Esophagus (tissue), 2 donors: ENCODE measurements at regions not wholly inside any gene's neighbourhood (a gene's known extent, or its start where the extent isn't known, plus 50 kb on each side); places are given as distances from the start of the nearest gene placed in this dataset.
"Not testable (repeated sequence)": the region's sequence is repeated elsewhere in the genome, so short reads cannot be mapped to it uniquely, and the experiment has no call there.

Experiments
- H3K27ac ChIP-seq, 2 donors: one replicate each; pipeline ENCODE4 v1.5.1; 2013; ENCODE audit warnings: low read depth in 2 of 2, mild to moderate bottlenecking in 2 of 2, inconsistent platforms in 1 of 2, low read length in 1 of 2, moderate library complexity in 1 of 2
- H3K27me3 ChIP-seq, 2 donors: one replicate each; pipeline ENCODE4 v1.6.1; 2013; ENCODE audit warnings: low read length in 2 of 2, control low read depth in 1 of 2, mild to moderate bottlenecking in 1 of 2; ENCODE audit not compliant: insufficient read depth in 2 of 2, control insufficient read depth in 1 of 2
- H3K36me3 ChIP-seq, 2 donors: one replicate each; pipeline ENCODE4 v1.6.1; 2013; ENCODE audit warnings: low read length in 1 of 2; ENCODE audit not compliant: control insufficient read depth in 2 of 2, insufficient read depth in 2 of 2
- H3K4me1 ChIP-seq, 2 donors: one replicate each; pipeline ENCODE4 v1.6.1; 2013; ENCODE audit warnings: low read length in 1 of 2; ENCODE audit not compliant: control insufficient read depth in 2 of 2, insufficient read depth in 2 of 2
- H3K4me3 ChIP-seq, 2 donors: one replicate each; pipeline ENCODE4 v1.5.1; 2013; ENCODE audit warnings: low read length in 2 of 2, mild to moderate bottlenecking in 2 of 2, low read depth in 1 of 2, moderate library complexity in 1 of 2
- H3K9me3 ChIP-seq, 2 donors: one replicate each; pipeline ENCODE4 v1.6.1; 2013; ENCODE audit warnings: mild to moderate bottlenecking in 2 of 2, low read depth in 1 of 2, low read length in 1 of 2, moderate library complexity in 1 of 2; ENCODE audit not compliant: control insufficient read depth in 2 of 2, insufficient read depth in 1 of 2
- WGBS, 2 donors: extraction: QIAGEN DNeasy Blood & Tissue Kit; methylation state at CpG; one replicate each; pipeline ENCODE4 v1.1.7; 2013; 5-methylcytosine and 5-hydroxymethylcytosine counted together
- donor health status: healthy with polysubstance abuse.
- donor health status: Bipolar disorder and iron deficiency.

GRCh38 chr2:48039209-48039990 is 133.1 kb upstream of the FBXO11 start:
- Histone ChIP-seq H3K4me3 (no peak overlapping the region), H3K36me3 (no peaks in the 10 kb centered on the region), H3K27me3 (no peaks in the 10 kb centered on the region), H3K4me1 (no peaks in the 10 kb centered on the region), H3K9me3 (no peaks in the 10 kb centered on the region), H3K27ac (no peak overlapping the region)
- WGBS, 2 donors, result 93 to 95% methylated on average over 3 of the region's 3 CpGs

- H3K9me3 ChIP-seq, result no peaks in the 10 kb centered on the region
- H3K4me1 ChIP-seq, result no peaks in the 10 kb centered on the region
- 85 to 88% methylated on average over 4 of the region's 4 CpGs for WGBS, 2 donors
- no peak overlapping the region for H3K4me3 ChIP-seq
- no peak overlapping the region for H3K27ac ChIP-seq
- no peaks in the 10 kb centered on the region for H3K27me3 ChIP-seq
- no peaks in the 10 kb centered on the region for H3K36me3 ChIP-seq
Observed at GRCh38 chr2:48043131-48043700, 136.9 kb upstream of the FBXO11 start.

GRCh38 chr2:48043746-48044145 is 137.4 kb upstream of the FBXO11 start:
- WGBS, 2 donors, result 83 to 89% methylated on average over 3 of the region's 3 CpGs
- no peaks in the 10 kb centered on the region for H3K9me3 ChIP-seq
- no peak overlapping the region for H3K4me3 ChIP-seq
- no peaks in the 10 kb centered on the region for H3K27me3 ChIP-seq
- H3K27ac ChIP-seq, result no peak overlapping the region
- H3K4me1 ChIP-seq, result no peaks in the 10 kb centered on the region
- H3K36me3 ChIP-seq, result no peaks in the 10 kb centered on the region

DNA sequence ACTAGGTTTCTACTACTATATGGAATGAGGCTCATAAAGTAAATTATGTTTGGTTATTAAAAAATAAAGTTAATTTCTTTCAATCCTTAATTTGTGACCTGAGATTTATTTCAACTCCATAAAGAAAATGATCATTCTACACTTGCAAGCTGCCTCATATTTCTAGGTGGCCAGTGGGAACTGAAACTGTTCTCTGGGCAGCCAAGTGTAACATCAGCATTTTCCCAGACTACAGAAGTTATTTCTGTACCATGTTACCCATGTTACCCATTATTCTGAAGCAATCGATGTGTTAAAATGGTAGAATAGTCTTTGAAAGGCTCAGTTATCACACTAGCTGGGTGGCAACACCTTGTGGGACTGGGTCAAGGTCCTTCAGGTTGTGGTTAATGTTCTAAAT is 139.3 kb upstream of the FBXO11 start:
- 82 to 86% methylated on average over 1 of the region's 1 CpG for WGBS, 2 donors
- no peak overlapping the region for H3K4me3 ChIP-seq
- H3K27ac ChIP-seq, result no peak overlapping the region
- H3K36me3 ChIP-seq, result no peaks in the 10 kb centered on the region
- H3K9me3 ChIP-seq, result no peaks in the 10 kb centered on the region
- no peaks in the 10 kb centered on the region for H3K27me3 ChIP-seq
- no peaks in the 10 kb centered on the region for H3K4me1 ChIP-seq

DNA sequence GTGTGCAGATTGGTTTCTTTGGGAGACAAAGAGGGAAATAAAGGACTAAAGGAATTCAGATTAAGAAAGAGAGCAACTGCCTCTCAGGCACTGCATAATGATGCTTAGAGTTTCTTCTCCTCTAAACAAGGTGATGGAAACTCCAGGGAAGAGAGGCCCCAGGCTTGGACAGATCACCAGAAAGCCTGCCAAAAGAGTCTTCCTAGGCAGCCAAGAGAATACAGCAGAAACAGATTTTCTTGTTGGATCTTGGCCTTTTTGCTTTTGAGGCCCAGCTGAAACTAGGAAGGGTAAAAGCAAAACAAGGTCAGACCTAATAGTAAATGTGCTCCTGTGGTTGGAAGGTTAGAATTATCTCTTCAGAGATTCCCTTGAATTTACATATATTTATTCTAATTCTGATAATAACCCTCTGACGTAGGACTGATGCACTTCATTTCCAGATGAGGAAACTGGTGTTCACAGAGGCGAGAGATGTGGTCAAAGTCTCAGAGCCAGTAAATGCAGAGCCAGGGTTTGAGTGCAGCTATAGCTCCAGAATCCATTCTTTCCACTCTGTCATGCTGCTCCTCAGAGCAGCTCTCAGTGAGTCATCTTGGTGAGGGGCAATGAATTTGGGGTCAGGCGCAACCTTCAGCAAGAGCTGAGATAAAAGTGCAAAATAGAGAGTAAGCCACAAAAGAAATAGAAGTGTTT is 142.3 kb upstream of the FBXO11 start:
- 88 to 90% methylated on average over 3 of the region's 3 CpGs for WGBS, 2 donors
- no peak overlapping the region for H3K27ac ChIP-seq
- no peaks in the 10 kb centered on the region for H3K36me3 ChIP-seq

GRCh38 chr2:48049371-48049770 is 143.1 kb upstream of the FBXO11 start:
- Histone ChIP-seq H3K9me3 (no peaks in the 10 kb centered on the region), H3K27me3 (no peaks in the 10 kb centered on the region), H3K4me1 (no peaks in the 10 kb centered on the region), H3K27ac (no peak overlapping the region), H3K36me3 (no peaks in the 10 kb centered on the region), H3K4me3 (no peak overlapping the region)
- 85 to 91% methylated on average over 2 of the region's 2 CpGs for WGBS, 2 donors

More for the DNA sequence above, 142.3 kb upstream of the FBXO11 start:
- H3K27me3 ChIP-seq, result no peaks in the 10 kb centered on the region
- no peaks in the 10 kb centered on the region for H3K4me1 ChIP-seq
- no peaks in the 10 kb centered on the region for H3K9me3 ChIP-seq
- no peak overlapping the region for H3K4me3 ChIP-seq

DNA sequence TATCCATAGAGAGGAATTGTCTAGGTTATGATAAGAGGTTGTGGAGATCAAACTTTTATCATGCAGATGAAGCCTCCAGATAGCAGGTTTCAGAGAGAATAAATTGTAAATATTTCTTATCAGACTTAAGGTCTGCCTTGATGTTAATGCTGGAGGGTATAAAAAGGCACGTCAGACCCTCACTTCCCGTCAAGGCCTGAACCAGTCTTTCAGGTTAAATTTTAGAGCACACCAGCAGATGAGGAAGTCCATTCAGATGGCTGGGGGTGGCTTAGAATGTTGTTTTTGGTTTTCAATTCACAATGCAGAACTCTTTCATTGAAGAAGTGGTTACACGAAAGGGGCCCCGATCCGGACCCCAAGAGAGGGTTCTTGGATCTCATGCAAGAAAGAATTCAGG is 144.4 kb upstream of the FBXO11 start:
- 70 to 72% methylated on average over 5 of the region's 5 CpGs for WGBS, 2 donors
- Histone ChIP-seq H3K27me3 (no peaks in the 10 kb centered on the region), H3K36me3 (no peaks in the 10 kb centered on the region), H3K9me3 (no peaks in the 10 kb centered on the region), H3K27ac (no peak overlapping the region), H3K4me1 (no peaks in the 10 kb centered on the region), H3K4me3 (no peak overlapping the region)

- no peaks in the 10 kb centered on the region for H3K36me3 ChIP-seq
- WGBS, 2 donors, result 78 to 82% methylated on average over 1 of the region's 1 CpG
- H3K27ac ChIP-seq, result no peak overlapping the region
- H3K27me3 ChIP-seq, result no peaks in the 10 kb centered on the region
- no peak overlapping the region for H3K4me3 ChIP-seq
- H3K4me1 ChIP-seq, result no peaks in the 10 kb centered on the region
- no peaks in the 10 kb centered on the region for H3K9me3 ChIP-seq
Observed at GRCh38 chr2:48059975-48060374, 153.7 kb upstream of the FBXO11 start.

DNA sequence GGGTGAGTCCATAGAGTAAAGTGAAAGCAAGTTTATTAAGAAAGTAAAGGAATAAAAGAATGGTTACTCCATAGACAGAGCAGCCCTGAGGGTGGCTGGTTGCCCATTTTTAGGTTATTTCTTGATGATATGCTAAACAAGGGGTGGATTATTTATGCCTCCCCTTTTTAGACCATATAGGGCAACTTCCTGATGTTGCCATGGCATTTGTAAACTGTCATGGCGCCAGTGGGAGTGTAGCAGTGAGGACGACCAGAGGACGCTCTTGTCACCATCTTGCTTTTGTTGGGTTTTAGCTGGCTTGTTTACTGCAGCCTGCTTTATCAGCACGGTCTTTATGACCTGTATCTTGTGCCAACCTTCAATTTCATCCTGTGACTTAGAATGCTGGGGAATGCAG is 155.4 kb upstream of the FBXO11 start:
- H3K27ac ChIP-seq, H3K9me3 ChIP-seq, H3K27me3 ChIP-seq, H3K4me1 ChIP-seq, H3K36me3 ChIP-seq, H3K4me3 ChIP-seq: not testable (repeated sequence)
- 80 to 83% methylated on average over 4 of the region's 4 CpGs for WGBS, 2 donors
